ENCODE measurements at regions not wholly inside any gene's neighbourhood (a gene's known extent, or its start where the extent isn't known, plus 50 kb on each side); places are given as distances from the start of the nearest gene placed in this dataset.

GRCh38 chr5:114948986-114949621 is 220.6 kb downstream of the TRIM36 start:
- ChIA-PET POLR2A (no interaction called here), CTCF (interaction anchor here (1.2 kb wide), 1 partner anchor 27 kb away, joined by 3 read pairs; no protein-coding TSS in a partner anchor)
- no peak for DNase-seq (ENCODE audit: extremely low spot score)
- TF ChIP-seq, protein P1, sequence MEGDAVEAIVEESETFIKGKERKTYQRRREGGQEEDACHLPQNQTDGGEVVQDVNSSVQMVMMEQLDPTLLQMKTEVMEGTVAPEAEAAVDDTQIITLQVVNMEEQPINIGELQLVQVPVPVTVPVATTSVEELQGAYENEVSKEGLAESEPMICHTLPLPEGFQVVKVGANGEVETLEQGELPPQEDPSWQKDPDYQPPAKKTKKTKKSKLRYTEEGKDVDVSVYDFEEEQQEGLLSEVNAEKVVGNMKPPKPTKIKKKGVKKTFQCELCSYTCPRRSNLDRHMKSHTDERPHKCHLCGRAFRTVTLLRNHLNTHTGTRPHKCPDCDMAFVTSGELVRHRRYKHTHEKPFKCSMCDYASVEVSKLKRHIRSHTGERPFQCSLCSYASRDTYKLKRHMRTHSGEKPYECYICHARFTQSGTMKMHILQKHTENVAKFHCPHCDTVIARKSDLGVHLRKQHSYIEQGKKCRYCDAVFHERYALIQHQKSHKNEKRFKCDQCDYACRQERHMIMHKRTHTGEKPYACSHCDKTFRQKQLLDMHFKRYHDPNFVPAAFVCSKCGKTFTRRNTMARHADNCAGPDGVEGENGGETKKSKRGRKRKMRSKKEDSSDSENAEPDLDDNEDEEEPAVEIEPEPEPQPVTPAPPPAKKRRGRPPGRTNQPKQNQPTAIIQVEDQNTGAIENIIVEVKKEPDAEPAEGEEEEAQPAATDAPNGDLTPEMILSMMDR (IDR thresholded peaks at IDR 0.05; ENCODE audit: control extremely low read depth, extremely low read depth, low read depth, missing control alignments): no peak

GRCh38 chr5:114948363-114948762 is 221.3 kb downstream of the TRIM36 start:
- TF ChIP-seq, protein P1 (IDR thresholded peaks at IDR 0.05; ENCODE audit: control extremely low read depth, extremely low read depth, low read depth, missing control alignments): no peak
- ChIA-PET POLR2A (no interaction called here), CTCF (interaction anchor here (1.2 to 1.4 kb wide), 2 partner anchors 12 to 26 kb away, joined by 3 read pairs; no protein-coding TSS in a partner anchor)
- DNase-seq (ENCODE audit: extremely low spot score): no peak

DNA sequence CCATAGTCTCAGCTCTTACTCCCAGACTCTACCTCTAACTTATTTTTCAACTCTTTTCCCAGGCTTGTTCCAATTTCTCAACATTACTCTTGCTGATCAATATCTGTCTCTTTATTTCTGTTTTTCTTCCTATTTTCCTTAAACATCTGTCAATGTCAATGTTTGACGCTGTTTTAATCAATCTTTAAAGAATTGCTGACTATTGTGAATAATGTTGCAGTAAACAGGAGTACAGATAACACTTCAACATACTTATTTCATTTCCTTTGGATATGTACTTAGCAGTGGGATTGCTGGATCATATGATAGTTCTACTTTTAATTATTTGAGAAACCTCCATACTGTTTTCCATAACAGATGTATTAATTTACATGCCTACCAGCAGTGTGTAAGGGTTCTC is 229.0 kb downstream of the TRIM36 start:
- ChIA-PET POLR2A (no interaction called here), CTCF (no interaction called here)
- DNase-seq (ENCODE audit: extremely low spot score): no peak
- TF ChIP-seq, protein P1 (IDR thresholded peaks at IDR 0.05; ENCODE audit: control extremely low read depth, extremely low read depth, low read depth, missing control alignments): no peak

GRCh38 chr5:114935490-114935889 is 234.2 kb downstream of the TRIM36 start:
- CTCF ChIA-PET: no interaction called here
- POLR2A ChIA-PET: no interaction called here
- no peak for DNase-seq (ENCODE audit: extremely low spot score)
- TF ChIP-seq, protein P1 (IDR thresholded peaks at IDR 0.05; ENCODE audit: control extremely low read depth, extremely low read depth, low read depth, missing control alignments): no peak

- DNase-seq (ENCODE audit: extremely low spot score): no peak
- ChIA-PET CTCF (interaction anchor here (1.1 kb wide), 1 partner anchor 103 kb away, joined by 3 read pairs; no protein-coding TSS in a partner anchor), POLR2A (no interaction called here)
- TF ChIP-seq, protein P1 (IDR thresholded peaks at IDR 0.05; ENCODE audit: control extremely low read depth, extremely low read depth, low read depth, missing control alignments): no peak
Observed at GRCh38 chr5:114928644-114929462, 240.9 kb downstream of the TRIM36 start.

- ChIA-PET CTCF (interaction anchor here (0.8 kb wide), 1 partner anchor 9 kb away, joined by 3 read pairs; no protein-coding TSS in a partner anchor), POLR2A (no interaction called here)
- TF ChIP-seq, protein P1 (IDR thresholded peaks at IDR 0.05; ENCODE audit: control extremely low read depth, extremely low read depth, low read depth, missing control alignments): no peak
- DNase-seq (ENCODE audit: extremely low spot score): no peak
Observed at GRCh38 chr5:114924769-114925168, 244.9 kb downstream of the TRIM36 start.
